Thyroid gland (tissue), 4 donors: ENCODE measurements at regions not wholly inside any gene's neighbourhood (a gene's known extent, or its start where the extent isn't known, plus 50 kb on each side); places are given as distances from the start of the nearest gene placed in this dataset.

Experiments used
- CTCF ChIP-seq, 6 experiments: fragments of 200-600 bp in 3 of 6; fragments of 450-650 bp in 3 of 6; sonication (generic) in 3 of 6; IDR thresholded peaks; one replicate each; pipeline ENCODE4 v1.5.1; 2016 to 2019; ENCODE audit warnings: antibody characterized with exemption in 6 of 6, mild to moderate bottlenecking in 2 of 6, inconsistent platforms in 1 of 6, moderate library complexity in 1 of 6
- POLR2A ChIP-seq, 2 donors: fragments of 450-650 bp; IDR thresholded peaks; one replicate each; pipeline ENCODE4 v1.6.1; 2017; ENCODE audit warnings: antibody characterized with exemption in 2 of 2, mild to moderate bottlenecking in 2 of 2, moderate library complexity in 1 of 2

GRCh38 chr4:112005027-112005426 is 140.2 kb upstream of the FAM241A start:
- TF ChIP-seq CTCF (IDR thresholded peaks at IDR 0.05) (no peak), POLR2A (IDR thresholded peaks at IDR 0.05) (no peak)
